ENCODE measurements at regions not wholly inside any gene's neighbourhood (a gene's known extent, or its start where the extent isn't known, plus 50 kb on each side); places are given as distances from the start of the nearest gene placed in this dataset.

- no peak for DNase-seq (ENCODE audit: low read depth)
Observed at GRCh38 chr5:172569861-172570558, 71.1 kb upstream of the NEURL1B start.

DNA sequence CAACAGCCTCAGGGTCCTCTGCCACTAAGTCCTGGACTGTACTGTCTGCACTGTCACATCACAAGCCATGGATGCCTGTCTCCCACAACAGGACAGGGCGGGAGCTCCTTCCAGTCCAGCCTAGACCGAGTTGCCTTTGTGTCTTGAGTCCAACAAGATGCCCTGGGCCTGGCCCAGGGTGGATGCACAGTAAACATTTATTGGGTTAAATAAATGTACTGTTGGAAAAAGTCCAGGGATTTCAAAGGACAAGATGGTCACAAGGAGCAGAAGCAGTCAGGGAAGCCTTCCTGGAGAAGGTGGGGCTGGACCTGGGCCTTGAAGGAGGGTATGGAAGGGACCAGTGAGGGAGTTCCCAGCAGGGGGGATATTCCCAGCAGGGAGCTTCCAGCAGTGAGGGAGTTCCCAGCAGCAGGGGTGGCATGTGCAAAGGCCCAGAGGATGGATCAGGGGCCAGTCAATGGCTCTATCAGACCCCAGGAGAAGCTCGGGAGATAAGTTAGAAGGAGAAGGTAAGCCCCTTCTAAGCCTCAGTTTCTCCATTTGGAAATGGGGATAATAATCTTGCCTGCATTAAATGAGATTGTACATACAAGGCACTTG lies 72.7 kb upstream of the NEURL1B start:
- DNase-seq (ENCODE audit: low read depth) = no peak

DNA sequence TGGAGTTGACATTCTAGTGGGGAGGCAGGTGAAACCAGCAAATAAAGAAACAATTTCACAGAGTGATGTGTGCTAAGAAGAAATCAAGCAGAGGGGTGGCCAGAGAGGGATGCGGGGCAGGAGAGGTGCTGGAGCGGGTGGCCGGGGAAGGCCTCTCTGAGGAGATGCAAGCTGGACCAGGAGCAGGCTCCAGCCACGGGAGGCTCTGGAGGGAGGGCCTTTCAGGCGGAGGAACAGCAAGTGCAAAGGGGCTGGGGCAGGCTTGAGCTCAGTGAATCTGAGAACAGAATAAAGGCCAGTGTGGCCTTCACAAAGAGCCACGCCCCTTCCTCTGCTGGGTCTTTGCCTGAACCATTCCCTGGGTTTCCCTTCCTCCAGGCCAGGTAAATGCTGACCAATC lies 73.2 kb upstream of the NEURL1B start:
- DNase-seq (ENCODE audit: low read depth) = no peak

DNA sequence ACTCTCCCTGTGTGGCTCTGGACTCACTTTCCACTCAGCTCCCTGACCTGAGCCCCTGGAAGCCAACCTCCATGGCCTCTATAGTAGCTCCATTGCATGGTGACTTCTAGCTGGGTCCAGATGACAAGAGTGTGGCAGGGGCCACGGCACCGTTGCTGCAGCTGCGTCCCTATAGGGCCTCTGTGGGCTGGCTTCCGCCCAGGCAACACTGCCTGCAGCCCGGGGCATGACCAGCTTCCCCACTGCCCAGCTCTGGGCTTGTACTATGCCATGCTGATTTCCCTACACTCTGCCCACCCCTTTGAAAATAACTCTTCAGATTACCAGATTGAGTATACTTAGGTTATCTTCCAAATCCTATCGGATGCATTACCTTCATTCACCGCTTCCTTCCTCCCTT lies 73.8 kb upstream of the NEURL1B start:
- DNase-seq (ENCODE audit: low read depth) = no peak

- DNase-seq (ENCODE audit: low read depth) = no peak
Observed at GRCh38 chr5:172565931-172566665, 75.0 kb upstream of the NEURL1B start.

- DNase-seq (ENCODE audit: low read depth) = no peak
Observed at GRCh38 chr5:172565455-172565854, 75.6 kb upstream of the NEURL1B start.

GRCh38 chr5:172564883-172565282 lies 76.2 kb upstream of the NEURL1B start:
- no peak for DNase-seq (ENCODE audit: low read depth)

- DNase-seq (ENCODE audit: low read depth) = no peak
Observed at GRCh38 chr5:172564188-172564587, 76.9 kb upstream of the NEURL1B start.

DNA sequence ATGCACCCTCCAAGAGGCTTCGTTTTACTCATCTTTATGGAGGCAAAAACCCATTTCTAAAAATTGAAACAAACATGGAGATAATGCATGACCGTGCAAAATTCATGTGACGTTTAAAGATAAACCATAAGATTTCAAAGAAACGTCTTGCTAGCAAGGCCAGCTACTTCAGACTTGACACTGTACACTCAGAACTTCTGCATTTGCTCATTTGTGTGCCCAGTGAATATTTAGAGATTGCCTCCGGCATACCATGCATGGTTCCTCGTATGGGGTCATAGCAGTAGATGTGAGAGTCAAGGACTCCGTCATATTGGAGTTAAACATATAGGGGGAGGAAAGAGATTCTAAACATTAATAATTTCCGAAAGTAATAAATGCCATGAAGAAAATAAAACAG lies 78.6 kb upstream of the NEURL1B start:
- no peak for DNase-seq (ENCODE audit: low read depth)

DNA sequence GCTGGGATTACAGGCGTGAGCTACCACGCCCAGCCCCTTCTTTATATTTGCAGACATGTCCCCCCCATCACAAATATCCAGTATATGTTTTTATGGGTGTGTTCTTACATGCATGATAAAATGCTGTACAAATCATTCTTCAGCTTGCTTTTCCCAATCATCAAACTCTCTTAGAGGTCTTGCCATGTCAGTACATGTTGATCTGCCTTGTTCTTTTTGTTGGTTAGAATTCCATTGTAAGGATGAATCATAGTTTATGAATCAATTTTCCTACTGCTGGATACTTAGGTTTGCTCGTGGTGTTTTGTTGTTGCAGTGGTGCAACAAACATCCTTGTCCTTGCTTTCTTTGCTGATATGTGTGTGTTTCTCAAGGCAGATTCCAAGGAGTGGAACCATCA lies 79.9 kb upstream of the NEURL1B start:
- DNase-seq (ENCODE audit: low read depth) = peak; percentile 43

- peak; percentile 82 for DNase-seq (ENCODE audit: low read depth)
Observed at GRCh38 chr5:172559004-172559932, 81.8 kb upstream of the NEURL1B start.

GRCh38 chr5:172558076-172558976 lies 82.7 kb upstream of the NEURL1B start:
- DNase-seq (ENCODE audit: low read depth) = no peak

GRCh38 chr5:172556971-172557461 lies 84.0 kb upstream of the NEURL1B start:
- DNase-seq (ENCODE audit: low read depth) = no peak

DNA sequence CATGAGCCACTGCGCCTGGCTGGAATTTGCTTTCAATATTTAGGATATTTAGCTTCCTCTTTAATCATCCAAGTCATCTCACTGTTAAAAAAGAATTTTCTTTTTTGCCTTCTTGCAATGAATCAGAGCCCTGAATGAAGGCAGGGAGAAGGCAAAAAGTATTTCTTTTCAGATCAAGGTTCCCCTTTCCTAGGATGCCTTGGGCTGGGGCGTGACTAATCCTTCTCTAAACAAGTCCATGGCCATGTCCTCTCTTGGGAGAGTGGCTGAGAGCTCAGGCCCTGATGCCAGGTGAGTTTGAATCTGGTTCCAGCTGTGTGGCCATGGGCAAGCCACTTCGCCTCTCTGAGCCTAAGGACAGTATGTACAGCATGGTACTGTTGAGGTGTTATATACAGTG lies 84.8 kb upstream of the NEURL1B start:
- DNase-seq (ENCODE audit: low read depth) = peak; percentile 40

DNA sequence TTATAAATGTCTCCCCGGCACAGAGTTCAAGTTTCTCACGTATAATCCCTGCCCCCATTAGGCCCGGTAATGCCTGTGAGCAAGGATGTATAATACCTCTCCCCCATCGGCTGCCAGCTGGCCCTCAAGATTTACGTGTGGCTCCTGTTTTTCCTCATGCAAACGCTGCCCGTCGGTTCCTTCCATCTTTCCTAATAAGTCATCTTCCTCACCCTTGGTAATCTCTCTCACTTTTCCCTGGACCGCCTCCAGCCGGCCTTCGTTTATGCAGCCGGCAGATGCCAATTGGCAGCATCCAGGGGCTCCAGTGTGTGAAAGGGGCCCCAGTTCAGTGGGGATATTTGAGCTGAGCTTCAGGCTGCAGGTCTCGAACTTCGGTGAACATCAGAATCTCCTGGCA lies 86.5 kb upstream of the NEURL1B start:
- no peak for DNase-seq (ENCODE audit: low read depth)

DNA sequence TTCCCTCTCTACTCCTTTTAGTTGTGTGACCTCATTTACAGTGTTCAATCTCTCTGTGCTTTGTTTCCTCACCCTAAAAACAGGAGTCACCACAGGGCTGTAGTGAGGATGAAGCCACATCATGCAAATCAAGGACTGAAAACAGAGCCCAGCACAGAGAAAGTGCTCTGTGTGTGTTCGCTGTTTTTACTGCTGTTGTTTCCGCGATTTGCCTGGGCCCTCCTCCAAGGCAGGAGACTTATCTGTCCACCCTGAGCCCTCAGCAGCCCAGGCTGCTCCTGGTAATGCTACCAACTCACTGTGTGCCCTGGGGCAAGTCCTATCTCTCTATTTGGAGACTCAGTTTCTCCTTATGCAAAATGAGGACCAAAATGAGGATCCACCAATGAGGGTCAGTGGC lies 87.2 kb upstream of the NEURL1B start:
- no peak for DNase-seq (ENCODE audit: low read depth)

GRCh38 chr5:172553167-172553566 lies 87.9 kb upstream of the NEURL1B start:
- no peak for DNase-seq (ENCODE audit: low read depth)

DNA sequence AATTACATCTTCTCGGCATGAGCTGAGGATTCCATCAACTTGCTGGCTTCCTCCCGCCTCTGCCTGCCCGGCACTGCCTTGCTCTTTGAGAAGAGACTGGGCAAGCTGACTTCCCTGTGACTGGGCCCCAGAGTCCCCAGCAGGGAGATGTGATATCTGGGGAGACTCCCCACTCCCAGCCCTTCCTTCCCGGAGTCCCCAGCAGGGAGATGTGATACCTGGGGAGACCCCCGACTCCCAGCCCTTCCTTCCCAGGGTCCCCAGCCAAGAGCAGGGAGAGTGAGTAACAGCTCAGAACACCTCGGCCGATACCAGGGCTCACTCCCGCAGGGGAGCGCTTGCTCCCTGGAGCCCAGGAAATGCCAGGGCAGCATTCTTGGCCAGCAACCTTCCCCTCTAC lies 90.1 kb upstream of the NEURL1B start:
- DNase-seq (ENCODE audit: low read depth) = no peak

DNA sequence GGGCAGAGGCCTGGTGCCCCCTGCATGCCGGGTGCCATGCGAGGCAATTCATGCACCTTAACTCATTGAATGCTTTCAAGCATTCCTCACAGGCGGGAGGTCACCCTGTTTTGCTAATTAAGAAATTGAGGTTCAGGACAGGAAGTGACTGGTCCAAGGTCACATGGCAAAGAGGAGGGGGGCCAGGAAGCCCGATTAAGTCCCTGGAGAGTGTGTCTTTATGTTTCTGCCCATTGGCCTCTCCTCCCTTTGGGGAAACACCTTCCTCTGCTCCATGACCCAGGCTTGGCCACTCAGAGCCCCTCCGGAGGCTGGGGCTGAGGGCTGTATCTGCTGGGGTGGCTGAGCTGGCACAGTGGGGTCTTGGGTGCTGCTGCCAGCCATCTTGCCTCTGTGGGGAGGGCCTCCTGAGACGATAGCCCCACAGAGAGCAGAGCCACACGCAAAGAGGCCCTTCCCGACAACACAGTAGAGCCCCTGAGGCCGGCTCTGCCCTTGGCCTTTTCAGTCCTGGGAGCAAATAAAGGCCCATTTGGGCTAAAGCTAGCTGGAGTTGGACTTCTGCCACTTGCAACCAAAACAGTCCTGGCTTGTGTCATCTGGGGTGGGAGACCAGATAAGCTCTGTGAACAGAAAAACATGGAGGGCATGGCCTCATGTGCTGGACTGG lies 90.8 kb upstream of the NEURL1B start:
- no peak for DNase-seq (ENCODE audit: low read depth)

DNA sequence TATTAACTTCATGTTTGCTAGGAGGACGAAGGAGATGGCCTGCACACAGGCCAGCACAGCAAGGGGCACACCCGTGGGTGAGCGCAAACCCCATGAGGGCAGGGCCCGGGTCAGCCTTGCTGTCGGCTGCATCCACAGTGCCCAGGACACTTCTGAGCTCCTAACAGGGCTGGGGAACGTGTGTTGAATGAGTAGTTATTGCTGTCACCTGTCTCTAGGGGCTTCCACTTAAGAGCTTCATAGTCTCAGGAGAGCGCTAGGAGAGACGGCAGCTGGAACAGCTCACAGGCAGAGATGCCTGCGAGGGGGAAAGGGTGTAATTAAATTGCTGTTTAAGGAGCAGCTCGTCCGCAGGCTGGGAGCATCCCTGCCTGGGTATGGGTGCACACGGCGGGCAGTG lies 91.4 kb upstream of the NEURL1B start:
- DNase-seq (ENCODE audit: low read depth) = no peak
